Breast epithelium (tissue), 3 donors: ENCODE measurements at regions not wholly inside any gene's neighbourhood (a gene's known extent, or its start where the extent isn't known, plus 50 kb on each side); places are given as distances from the start of the nearest gene placed in this dataset.

Experiments
- CTCF ChIP-seq, 3 donors: fragments of 450-650 bp; IDR thresholded peaks; one replicate each; pipeline ENCODE4 v1.5.1; 2016 to 2017; ENCODE audit warnings: antibody characterized with exemption in 3 of 3, mild to moderate bottlenecking in 3 of 3, moderate library complexity in 3 of 3
- POLR2AphosphoS5 ChIP-seq, 3 donors: sonication (generic); formaldehyde crosslinking; IDR thresholded peaks; one replicate each; pipeline ENCODE4 v1.6.1; 2017; ENCODE audit warnings: antibody characterized with exemption in 3 of 3

GRCh38 chr6:166679566-166679965, 52.5 kb upstream of the RPS6KA2 start:
- no peak for TF ChIP-seq CTCF (IDR thresholded peaks at IDR 0.05)
- TF ChIP-seq POLR2AphosphoS5 (IDR thresholded peaks at IDR 0.05) = no peak
